ENCODE measurements at regions not wholly inside any gene's neighbourhood (a gene's known extent, or its start where the extent isn't known, plus 50 kb on each side); places are given as distances from the start of the nearest gene placed in this dataset.

DNA sequence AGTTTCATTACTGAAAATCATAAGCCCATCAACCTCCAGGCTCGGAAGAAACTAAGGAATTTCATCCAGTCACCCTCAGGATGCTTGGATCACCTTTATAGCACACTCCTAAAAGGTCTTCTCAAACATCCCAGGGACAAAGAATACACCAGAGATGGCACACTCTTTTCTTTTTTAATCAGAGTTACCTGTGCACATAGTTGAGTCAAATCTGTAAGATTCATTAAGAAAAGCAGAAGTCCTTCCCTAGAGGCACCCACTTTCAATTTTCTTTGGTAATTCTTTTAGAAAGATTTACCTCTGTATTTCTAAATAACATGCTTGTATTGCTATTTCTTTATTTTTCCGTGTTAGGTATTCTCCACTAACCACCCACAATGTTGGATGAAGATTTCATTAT, 50.6 kb upstream of the IL6 start:
- DNase-seq: no peak

DNA sequence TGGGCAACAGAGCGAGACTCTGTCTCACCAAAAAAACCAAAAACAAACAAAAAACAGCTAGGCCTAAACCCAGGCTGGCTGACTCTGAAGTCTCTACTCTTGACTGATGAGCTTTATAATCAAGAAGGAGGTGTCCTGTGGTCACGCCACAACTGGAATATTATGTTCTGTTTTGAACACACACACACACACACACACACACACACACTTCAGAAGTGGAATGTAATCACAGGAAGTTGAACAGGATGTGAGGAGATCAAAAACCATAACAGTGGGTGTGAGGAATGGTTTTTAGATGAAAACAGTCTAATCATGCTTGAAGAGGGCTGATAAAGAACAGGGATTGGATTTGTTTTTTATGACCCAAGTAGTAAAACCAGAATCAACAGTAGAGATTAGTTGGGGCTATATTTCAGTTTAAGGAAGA, 51.1 kb upstream of the IL6 start:
- no peak for DNase-seq

DNA sequence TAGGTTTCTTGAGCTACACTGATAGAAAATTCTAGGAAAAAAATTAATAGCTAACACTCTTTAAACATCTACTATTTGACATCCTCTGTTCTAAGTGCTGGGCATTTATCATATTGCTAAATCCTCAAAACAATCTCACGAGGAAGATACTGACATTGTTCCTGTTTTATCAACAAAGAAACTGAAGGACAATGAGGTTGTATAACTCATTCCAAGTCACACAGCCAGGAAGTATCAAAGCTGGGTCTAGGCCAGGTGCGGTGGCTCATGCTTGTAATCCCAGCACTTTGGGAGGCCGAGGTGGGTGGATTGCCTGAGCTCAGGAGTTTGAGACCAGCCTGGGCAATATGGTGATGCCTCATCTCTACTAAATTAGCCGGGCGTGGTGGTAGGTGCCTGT, 51.6 kb upstream of the IL6 start:
- no peak for DNase-seq

DNA sequence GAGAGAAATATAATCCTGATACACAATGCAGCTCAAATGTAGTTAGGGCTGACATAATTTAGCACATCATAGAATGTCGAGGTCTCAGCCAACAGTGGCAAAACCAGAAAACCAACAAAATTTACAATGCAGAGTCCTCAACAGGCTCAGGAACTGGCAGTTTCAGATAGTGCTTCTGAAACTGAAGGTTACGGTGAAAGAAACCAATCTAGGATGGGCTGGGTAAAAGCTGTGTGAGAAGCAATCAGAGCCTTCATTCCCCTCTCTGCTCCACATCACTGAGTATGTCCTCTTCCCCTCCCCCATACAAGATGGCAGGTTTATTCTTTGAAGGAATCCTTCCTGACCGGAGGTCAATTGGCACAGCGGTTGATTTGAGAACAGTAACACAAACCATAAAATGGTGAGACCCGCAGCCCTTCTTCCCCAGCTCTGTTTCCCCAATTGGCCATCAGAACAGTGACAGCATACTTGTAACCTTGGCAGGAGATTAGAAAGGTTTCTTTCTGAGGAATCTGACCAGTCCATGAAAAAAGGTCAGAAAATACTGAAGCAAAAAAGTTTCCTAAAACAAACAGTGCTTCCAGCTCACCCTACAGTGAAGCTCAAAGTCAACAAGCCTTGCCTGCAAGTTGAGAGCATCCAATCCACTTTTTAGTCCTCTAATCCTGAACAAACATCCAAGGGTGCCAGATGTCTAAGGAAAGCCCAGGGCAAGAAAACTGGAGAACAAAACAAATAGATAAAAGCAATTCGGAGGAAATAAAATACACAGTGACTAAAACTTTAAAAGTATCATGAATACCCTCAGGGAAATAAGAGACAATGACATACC, 53.9 kb upstream of the IL6 start:
- no peak for DNase-seq

DNA sequence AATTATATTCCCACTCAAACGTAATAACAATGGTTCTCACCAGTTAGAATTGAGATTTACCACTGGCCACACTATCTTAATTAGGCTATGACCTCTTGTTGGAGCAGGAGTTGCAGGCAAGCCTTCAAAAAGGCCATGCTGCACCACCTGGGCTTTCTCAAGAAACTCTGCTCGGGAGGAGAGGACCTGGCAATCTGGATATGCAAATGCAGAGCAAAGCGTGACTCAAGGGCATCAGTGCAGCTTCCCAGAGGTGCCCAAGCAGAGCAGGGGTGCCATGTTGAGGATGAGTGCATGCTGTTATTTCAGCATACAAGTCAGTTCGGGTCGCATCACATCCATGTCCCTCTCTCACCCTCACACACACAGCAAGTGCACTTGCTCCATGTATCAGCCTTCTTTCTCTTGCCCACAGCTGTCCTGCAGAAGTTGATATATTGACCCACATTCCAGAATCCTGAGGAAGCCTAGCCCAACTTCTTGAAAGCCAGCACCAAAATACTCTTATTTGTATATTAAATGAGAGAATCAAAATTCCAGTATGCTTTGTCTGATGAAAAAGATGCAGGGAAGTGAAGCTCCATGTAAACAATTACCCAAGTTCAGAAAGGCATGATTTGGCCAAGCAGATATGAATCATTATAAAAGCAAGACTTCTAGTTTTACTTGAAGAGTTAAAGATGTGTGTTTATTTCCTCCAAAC, 55.7 kb upstream of the IL6 start:
- no peak for DNase-seq

DNA sequence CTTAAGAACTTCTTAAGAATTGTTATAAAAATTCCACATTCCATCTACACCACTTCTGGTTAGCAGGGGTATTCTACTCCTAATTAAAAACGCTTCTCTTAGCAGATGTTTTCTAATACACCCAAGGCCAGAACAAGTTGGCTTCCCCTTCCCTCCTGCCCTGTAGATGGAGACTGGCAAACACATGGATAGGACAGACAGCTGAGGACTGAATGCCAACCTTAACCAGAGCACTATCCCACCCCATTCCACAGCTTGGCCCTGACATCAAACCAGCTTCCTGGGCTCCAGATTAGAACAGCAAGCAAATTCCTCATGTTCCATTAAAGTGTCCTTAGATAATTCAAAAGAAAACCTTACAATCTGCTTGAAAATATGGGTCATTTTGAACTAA, 56.6 kb upstream of the IL6 start:
- no peak for DNase-seq

DNA sequence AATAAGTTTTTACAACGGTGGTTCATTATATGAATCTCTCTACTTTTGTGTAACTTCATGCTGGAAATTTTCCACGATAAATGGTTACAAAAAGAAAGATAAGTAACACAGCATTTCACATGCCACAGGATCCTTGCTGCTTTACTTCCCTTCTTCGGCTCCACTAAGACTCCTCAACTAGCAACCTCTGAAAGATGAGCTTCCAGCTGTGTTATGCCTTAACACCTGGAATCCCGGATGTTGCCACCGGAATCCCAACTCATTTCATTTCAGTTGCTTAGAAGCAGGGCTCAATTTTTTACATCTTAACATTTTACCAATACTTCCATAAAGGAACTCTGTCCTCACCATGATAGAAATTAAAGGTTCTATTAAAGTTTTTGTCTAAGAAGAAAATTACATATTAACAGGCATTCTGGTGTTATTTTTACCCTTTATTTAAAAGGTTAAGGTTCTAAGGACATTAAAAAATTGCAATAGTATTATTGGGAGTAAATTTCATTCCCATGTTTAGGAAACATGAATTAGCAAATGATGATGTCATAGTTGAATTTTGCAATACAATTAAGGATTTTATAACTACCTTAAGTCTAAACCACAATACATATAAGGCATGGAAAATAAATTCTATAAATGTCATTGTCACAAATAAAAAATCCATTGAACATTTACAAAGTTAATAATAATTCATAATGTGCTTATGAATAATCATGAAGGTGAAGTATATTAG, 57.1 kb upstream of the IL6 start:
- no peak for DNase-seq

DNA sequence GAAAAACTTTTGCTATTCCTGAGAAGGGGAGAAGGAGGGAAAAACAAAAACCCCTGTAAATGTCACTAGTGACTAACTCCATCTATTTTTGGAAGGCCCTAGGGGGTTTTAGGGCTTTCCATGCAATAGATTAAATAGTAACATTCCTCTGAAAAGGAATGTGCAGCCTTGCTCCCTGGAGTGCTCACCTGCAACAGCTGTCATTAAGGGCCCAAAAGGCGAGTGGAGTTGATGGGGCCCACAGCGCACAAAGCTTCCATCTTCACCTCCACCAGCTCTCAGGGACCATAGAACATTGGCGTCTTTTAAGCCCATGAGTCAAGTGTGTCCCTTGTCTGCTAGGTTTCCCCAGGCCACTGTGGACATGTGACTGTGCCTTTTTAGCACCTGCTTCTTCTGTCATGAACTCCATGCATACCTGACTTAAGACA, 58.0 kb upstream of the IL6 start:
- no peak for DNase-seq

DNA sequence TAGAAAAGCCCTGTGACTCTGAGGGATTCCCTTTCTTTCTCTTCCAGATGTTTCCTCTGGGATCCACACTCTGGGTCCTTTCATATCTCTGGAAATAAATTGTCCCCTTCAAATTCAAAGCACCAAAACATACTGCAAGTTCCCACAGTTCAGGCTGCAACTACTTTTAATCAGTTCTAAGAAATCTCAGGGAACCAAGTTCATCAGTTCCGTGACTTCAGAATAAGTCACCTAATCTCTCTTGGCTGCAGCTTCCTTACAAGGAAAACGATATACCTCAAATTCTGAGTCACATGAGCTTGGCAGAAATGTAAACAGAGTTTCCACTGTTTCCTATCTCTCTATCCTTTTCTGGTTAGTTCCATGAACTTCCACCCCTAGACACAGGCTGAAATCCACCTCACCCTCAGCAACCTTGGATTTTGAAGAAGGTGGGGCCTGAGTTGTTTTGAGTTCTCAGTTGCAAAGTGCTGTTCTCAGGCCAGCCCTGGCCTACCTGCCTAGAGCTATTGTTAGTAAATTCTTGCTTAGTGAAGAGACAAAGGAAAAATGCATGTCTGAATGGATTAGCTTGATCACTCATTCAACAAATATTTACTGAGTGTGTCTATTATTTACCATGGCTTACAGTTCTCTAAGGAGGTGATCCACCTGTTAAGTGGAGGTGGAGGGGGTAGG, 59.3 kb upstream of the IL6 start:
- no peak for DNase-seq

DNA sequence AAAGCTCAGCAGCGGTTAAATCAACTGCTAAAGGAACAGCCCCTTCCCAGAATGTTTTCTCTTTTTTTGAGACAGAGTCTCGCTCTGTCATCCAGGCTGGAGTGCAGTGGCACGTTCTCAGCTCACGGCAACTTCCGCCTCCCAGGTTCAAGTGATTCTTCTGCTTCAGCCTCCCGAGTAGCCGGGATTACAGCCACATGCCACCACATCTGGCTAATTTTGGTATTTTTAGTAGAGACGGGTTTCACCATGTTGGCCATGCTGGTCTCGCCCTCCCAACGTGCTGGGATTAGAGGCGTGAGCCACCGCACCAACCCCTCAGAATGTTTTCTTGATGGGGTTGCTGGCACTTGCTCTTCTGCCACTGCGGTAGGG, 59.8 kb upstream of the IL6 start:
- no peak for DNase-seq

DNA sequence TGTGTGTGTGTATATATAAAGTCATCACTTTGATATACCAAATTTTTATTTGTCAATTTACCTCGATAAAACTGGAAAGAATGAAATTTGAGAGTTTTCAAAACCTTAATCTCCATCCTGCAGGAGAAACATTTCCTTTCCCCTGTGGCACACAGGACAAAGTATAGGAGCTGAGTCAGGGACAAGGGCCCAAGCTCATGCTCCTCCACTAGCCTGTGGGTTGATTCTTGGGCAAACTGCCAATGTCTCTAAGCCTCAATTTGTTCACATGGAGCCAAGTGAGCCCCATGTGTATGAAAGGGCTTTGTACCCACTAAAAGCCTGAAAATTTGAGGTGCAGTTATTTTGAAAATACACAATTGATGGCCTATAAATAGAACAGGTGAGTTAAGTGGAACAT, 60.3 kb upstream of the IL6 start:
- DNase-seq: no peak

DNA sequence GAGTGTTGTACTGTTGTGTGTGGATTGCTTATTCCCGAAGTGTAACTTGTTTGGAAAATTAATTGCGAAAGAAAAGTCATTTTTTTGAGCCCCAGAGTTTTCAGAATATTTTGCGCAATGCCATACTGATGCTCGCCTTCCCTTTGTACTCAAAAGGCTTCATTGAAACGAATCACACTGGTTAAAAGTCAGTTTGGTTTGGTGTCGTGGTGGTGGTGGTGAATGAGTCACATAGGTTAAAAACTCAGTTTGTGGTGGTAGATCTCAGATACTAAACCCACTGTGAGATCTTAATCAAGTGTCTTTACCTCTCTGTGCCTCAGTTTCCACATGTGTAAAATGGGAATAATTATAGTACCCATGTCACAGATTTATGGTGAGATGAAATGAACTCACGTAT, 61.1 kb upstream of the IL6 start:
- DNase-seq: no peak

DNA sequence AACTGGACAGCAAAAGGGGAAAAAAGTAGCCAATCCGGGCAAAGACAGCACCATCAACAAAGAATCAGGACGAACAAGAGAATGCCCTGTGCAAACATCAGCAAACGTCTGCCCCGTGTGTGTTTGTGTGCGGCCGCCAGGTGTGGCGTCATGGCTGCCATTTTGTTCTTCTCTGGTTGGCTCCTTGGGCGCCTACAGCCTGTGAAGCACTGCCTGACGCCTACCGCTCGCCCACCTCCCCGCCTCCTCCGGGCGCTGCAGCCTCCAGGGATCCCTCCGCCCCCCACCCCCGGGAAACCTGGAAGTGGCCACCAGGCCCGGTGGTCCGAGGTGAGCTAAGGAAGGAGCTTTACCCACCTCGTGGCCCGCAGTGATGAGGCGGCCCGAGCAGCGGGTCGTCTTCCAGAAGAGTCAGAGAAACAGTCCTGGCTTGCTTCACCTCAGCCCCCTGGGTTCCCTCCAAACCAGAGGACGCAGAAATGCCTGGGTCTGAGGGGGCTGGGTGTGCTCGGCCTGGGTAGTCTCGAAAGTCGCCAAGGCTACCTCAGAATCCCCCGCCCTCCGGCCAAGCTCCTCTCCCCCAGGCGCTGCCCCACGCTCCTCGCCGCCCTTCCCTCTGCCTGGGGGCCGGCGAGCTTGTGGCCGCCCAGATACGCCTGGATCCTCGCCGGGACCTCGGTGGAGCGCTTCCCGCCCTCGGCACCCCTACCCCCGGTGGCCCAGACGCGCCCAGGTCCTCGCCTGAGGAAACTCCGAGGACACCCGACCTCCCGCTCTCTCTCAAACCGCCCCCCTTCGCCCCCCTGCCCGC, 61.8 kb upstream of the IL6 start:
- DNase-seq: no peak

DNA sequence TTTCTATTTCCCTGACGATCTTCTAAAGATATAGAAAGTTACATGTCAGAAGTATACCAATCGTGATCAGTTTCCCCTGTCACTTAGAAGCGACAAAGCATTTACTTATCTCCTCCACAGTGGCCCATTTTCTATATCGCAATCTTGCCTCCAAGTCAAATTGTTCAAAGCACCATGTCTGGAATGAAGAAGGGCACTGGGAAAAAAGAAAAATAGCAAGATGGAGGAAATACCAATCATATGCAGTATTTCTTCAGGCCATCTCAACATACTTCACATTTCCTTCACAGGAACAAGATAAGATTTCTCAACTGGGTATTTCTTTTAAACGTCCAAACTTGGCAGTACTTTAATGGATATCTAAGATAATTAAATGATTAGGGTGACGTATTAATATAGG, 63.3 kb upstream of the IL6 start:
- DNase-seq: no peak

DNA sequence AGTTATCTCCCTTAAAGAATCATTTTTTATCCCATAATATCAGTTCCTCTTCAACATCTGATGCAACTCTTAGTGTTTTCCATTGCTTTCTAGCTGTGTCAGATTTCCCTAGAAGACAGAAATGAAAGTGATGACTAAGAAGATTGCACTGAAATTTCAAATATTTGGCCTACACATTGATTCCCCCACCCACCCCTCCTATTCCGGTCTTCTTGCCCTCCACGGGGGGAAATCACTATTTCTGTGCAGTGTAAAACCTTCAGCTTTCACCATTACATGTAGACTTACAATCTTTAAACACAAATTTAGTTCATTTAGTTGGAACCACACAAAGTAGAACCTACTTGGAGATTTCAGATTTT, 63.7 kb upstream of the IL6 start:
- no peak for DNase-seq

DNA sequence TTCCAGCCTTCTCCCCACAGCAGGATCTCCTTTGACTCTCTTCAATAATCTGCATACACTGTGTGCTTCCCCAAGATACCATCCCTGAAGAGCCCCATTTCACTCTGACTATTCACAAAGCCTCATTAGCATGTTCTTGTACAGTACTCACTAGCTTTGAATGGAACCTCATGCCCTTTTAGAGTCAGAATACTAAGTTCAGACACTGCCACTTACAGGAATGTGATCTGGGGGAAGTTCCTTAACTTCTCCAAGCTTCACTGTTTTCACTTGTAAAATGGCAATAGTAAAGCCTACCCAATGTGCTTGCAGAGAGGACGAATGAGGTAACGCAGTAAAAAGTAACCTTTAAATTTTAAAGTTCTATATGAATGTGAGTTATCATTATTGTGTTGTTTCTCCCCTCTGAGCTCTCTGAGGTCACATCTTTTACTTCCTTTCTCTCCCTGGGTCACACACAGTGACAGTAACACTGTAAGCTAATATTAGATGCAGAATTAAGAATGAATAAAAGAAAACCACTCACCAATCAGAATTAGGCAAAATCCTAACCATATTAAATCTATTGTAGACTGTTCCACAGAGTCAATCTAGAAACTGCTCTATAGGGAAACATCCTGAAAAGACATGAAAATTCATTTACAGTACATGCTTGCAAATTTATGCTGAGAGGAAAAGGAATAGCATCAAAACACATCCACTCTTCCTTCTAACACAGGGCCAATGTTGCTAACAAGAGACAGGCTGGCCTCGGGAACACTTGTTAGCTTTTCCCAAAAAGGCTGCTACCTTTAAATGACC, 64.2 kb upstream of the IL6 start:
- DNase-seq: no peak

DNA sequence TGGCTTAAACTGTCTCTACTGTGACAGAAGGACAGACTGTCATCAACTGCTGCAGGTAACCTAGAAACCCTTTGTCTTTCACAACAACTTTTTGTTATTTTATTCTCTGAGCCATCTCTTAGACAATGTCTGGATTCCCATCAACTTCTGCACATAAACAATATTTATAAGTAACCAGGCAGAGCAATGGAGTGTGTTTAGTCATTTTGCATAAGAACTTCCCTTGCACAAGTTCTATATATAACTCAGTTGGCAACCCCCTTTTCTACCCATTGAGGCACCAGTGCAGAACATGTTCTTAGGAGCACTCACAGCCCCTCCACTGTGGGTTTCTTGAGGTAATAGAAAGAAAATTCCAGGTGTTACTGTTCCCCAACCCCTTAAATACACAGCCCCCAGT, 65.0 kb upstream of the IL6 start:
- no peak for DNase-seq

DNA sequence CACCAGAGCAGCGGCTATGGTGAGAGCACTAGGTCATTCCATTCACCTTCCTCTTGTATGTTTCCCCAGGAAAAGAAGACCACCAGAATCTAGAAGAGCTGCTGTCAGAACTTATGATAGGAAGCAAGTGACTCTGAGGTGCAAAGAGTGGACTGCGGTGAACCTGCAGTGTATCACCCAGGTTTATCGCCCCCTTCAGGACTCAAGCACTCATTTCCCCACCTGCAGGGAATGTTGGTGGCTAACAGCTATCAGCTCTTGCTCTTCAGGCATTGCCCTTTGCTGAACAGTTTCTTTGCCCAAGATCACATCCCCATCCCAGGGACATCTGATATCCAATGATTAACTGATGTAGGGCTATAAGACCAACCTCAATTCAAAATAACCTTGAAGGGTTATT, 66.3 kb upstream of the IL6 start:
- no peak for DNase-seq

DNA sequence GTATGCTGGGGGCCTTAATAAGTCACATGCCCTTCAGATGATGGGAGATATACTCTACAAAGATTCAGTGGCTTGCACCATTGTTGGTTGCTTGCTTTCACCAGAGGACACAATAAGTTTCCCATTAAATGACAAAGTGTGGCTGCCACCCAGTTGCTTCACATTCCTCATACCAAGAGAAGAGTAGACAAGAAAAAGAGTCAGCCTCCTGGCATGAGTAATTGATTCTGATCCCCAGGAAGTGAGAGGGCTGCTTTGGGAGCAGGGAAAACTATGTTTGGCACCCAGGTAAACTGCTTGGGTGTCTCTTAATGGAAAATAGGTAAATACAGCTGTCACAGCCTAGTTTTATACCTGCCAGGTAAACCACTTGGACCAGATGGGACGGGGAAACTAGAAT, 66.7 kb upstream of the IL6 start:
- DNase-seq: no peak

DNA sequence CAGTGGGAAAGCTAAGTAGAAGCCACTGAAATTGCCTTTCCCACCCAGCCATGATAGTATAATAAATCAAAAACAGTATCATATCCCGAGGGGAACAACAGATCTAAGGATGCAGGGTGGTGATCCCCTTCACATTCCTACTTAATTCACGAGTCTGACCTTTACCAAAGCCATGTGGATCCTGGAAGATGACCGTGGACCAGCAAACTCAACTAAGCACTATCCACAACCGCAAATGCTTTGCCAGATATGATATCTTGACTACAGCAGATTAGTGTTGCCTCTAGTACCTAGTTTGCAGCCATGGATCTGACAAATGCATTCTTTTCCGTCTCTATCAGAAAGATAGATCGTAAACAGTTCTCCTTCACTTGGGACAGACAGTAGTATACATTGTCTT, 67.3 kb upstream of the IL6 start:
- DNase-seq: no peak

DNA sequence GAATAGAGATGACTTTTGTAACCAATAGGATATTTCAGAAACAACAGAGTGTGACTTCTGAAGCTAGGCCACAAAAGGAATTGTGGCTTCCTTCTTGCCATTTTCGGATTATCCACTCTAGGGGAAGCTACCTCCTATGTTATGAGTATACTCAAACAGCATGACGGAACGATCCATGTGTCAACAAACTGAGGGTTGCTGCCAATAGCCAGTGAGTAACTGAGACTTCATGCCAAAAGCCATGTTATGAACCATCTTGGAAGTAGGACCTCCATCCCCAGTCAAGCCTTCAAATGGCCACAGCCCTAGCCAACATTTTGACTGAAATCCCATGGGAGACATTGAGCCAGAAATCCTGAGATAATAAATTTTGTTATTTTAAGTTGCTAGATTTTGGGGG, 69.0 kb upstream of the IL6 start:
- DNase-seq: no peak

DNA sequence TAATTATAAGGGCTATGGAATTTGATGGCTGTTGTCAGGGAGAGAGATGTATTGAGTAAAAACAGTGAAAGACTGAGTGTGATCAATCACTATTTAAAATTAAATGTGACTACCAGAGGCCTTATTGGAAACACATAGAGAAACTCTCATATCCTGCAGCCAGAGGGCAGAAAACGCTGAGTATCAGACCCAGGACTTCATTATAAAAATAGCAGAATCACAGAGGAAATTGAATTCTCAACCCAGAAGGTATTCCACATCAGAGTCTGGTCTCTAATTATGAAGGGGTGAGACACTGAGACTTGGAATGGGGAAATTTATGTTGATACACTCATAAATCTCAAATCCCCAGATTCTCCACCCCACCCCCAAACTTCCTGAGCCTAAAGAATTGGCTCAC, 69.5 kb upstream of the IL6 start:
- DNase-seq: no peak
